PC-3 (cell line): ENCODE measurements at regions not wholly inside any gene's neighbourhood (a gene's known extent, or its start where the extent isn't known, plus 50 kb on each side); places are given as distances from the start of the nearest gene placed in this dataset.

Experiments
- ATAC-seq: fragments of 200-7000 bp; cut with Tn5 transposase; 2 replicates; pipeline ENCODE4 v1.9.1; 2020; ENCODE audit warnings: mild to moderate bottlenecking, moderate library complexity
- BruUV-seq: library from RNA; stranded (reverse); fragments of 400-500 nt; replicated peaks from 2 replicates; lab custom pipeline; 2021; lab: Mats Ljungman, UMichigan
- CTCF ChIA-PET: fragments of 300-600 bp; sonication (Branson Sonifier 250); formaldehyde crosslinking; loops from one replicate; lab custom pipeline; 2022; ENCODE audit warnings: antibody characterized with exemption; lab: Charles Lee
- POLR2A ChIA-PET: fragments of 300-600 bp; sonication (Branson Sonifier 250); formaldehyde crosslinking; loops from one replicate; lab custom pipeline; 2022; ENCODE audit warnings: antibody characterized with exemption; ENCODE audit not compliant: unreplicated experiment; lab: Charles Lee
- DNase-seq: peaks from one replicate; pipeline ENCODE4 v3.0.0-alpha.2; 2015
- H2AFZ ChIP-seq: fragments of 300-600 bp; sonication (generic); 2 replicates; pipeline ENCODE4 v1.6.0; 2016; ENCODE audit warnings: antibody characterized with exemption, low read length
- H3F3A ChIP-seq: fragments of 300-600 bp; sonication (generic); one replicate; pipeline ENCODE4 v1.6.0; 2017; ENCODE audit warnings: antibody characterized with exemption, low read length, control low read depth, mild to moderate bottlenecking; ENCODE audit not compliant: unreplicated experiment
- H3K27ac ChIP-seq: fragments of 300-600 bp; sonication (generic); 2 replicates; pipeline ENCODE4 v1.5.1; 2016; ENCODE audit warnings: mild to moderate bottlenecking, low read length
- H3K27me3 ChIP-seq: fragments of 300-600 bp; sonication (generic); 2 replicates; pipeline ENCODE4 v1.6.1; 2016; ENCODE audit warnings: low read length, mixed read lengths
- H3K36me3 ChIP-seq: fragments of 300-600 bp; sonication (generic); 2 replicates; pipeline ENCODE4 v1.6.1; 2016; ENCODE audit warnings: low read depth, mixed run types, low read length, mixed read lengths
- H3K4me1 ChIP-seq: fragments of 300-600 bp; sonication (generic); 2 replicates; pipeline ENCODE4 v1.5.1; 2016; ENCODE audit warnings: low read length; ENCODE audit not compliant: insufficient read depth
- H3K4me2 ChIP-seq: fragments of 300-600 bp; sonication (generic); 2 replicates; pipeline ENCODE4 v1.6.0; 2016; ENCODE audit warnings: low read length
- H3K4me3 ChIP-seq: fragments of 300-600 bp; sonication (generic); 2 replicates; pipeline ENCODE4 v1.5.1; 2016; ENCODE audit warnings: mild to moderate bottlenecking, low read length, mixed read lengths
- H3K79me2 ChIP-seq: fragments of 300-600 bp; sonication (generic); 2 replicates; pipeline ENCODE4 v1.6.1; 2017; ENCODE audit warnings: low read length, mixed read lengths
- H3K9ac ChIP-seq: fragments of 300-600 bp; sonication (generic); 2 replicates; pipeline ENCODE4 v1.6.0; 2016; ENCODE audit warnings: mild to moderate bottlenecking, low read length
- H3K9me2 ChIP-seq: fragments of 300-600 bp; sonication (generic); replicated peaks from 2 replicates; pipeline ENCODE4 v1.6.1; 2016; ENCODE audit warnings: mixed run types, low read length, mixed read lengths
- H3K9me3 ChIP-seq: fragments of 300-600 bp; sonication (generic); 2 replicates; pipeline ENCODE4 v1.6.1; 2016; ENCODE audit warnings: low read length, mixed read lengths
- H4K20me1 ChIP-seq: fragments of 300-600 bp; sonication (generic); 2 replicates; pipeline ENCODE4 v1.6.1; 2016; ENCODE audit warnings: low read length, mixed read lengths
- EZH2 ChIP-seq: fragments of 300-600 bp; sonication (generic); IDR thresholded peaks from one replicate; pipeline ENCODE4 v1.6.1; 2017; ENCODE audit warnings: antibody characterized with exemption, mild to moderate bottlenecking, low read length; ENCODE audit not compliant: unreplicated experiment
- EZH2phosphoT487 ChIP-seq: fragments of 300-600 bp; sonication (generic); IDR thresholded peaks from 2 replicates; pipeline ENCODE4 v1.6.1; 2018; ENCODE audit warnings: mild to moderate bottlenecking, antibody characterized with exemption, low read length, borderline replicate concordance
- intact Hi-C: fragments of 100-400 bp; cut with micrococcal nuclease; formaldehyde crosslinking; loops from 2 replicates; pipeline ENCODE4 v1.9.0; 2023
- TF ChIP-seq, protein P1 (sequence below): fragments of 300-600 bp; sonication (generic); conservative IDR thresholded peaks from 2 replicates; pipeline ENCODE4 v1.5.1; 2017; ENCODE audit warnings: antibody characterized with exemption, low read depth, mild to moderate bottlenecking, low read length

GRCh38 chr4:81751531-81752289 is 280.0 kb upstream of the RASGEF1B start:
- CTCF ChIA-PET: no interaction called here
- no peak overlapping the region for H2AFZ ChIP-seq
- ATAC-seq (no peak), DNase-seq (no peak)
- no peaks in the 10 kb centered on the region for H3K36me3 ChIP-seq
- H3K27me3 ChIP-seq: peaks cover 16% of the 10 kb centered on the region
- H3K9ac ChIP-seq: no peak overlapping the region
- intact Hi-C loops: no loop called here
- POLR2A ChIA-PET: no interaction called here
- no peaks in the 10 kb centered on the region for H3F3A ChIP-seq
- no peaks in the 10 kb centered on the region for H3K4me1 ChIP-seq
- TF ChIP-seq EZH2: no peak
- BruUV-seq: no TSS peak
- no peak overlapping the region for H3K27ac ChIP-seq
- no peaks in the 10 kb centered on the region for H3K9me3 ChIP-seq
- no peaks in the 10 kb centered on the region for H3K79me2 ChIP-seq
- H3K4me2 ChIP-seq: no peak overlapping the region
- no peaks in the 10 kb centered on the region for H4K20me1 ChIP-seq
- H3K9me2 ChIP-seq: no peaks in the 10 kb centered on the region
- H3K4me3 ChIP-seq: no peak overlapping the region

DNA sequence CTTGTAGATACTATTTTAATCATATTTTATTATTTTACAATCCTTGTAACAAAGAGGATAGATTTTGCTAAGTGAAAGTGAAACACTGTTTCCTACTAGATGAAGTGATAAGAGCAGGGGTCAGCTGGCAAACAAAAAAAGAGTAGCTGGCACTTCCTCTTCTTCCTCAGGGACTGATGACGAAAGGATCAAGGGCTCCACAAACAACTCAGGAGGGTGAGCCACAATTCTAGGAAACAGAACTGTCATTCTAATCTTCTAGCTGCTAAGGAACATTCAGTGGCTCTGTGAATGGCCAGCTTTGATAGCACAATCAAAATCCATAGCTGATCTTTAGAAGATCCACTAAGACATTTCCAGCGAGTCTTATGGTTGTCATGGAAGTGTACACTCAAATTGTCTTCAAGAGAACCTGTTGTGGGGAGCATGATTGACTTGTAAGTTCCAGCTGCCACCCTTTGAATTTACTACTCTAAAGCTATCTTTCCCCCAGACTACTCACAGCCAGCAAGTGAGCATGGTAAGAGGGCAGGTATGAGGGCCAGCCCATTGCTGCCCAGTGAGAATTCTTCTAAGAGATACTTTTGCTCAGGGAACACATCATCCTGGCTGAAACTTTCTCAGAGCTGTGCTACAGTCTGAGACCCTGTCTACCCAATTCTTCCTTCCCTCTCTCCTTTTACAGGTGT is 275.7 kb upstream of the RASGEF1B start:
- no peaks in the 10 kb centered on the region for H3K4me1 ChIP-seq
- H3K27ac ChIP-seq: no peak overlapping the region
- H4K20me1 ChIP-seq: no peaks in the 10 kb centered on the region
- CTCF ChIA-PET: no interaction called here
- intact Hi-C loops: no loop called here
- H3F3A ChIP-seq: no peaks in the 10 kb centered on the region
- POLR2A ChIA-PET: no interaction called here
- H3K9me2 ChIP-seq: no peaks in the 10 kb centered on the region
- H3K36me3 ChIP-seq: no peaks in the 10 kb centered on the region
- TF ChIP-seq EZH2 (no peak), EZH2phosphoT487 (no peak)
- TF ChIP-seq, protein P1, sequence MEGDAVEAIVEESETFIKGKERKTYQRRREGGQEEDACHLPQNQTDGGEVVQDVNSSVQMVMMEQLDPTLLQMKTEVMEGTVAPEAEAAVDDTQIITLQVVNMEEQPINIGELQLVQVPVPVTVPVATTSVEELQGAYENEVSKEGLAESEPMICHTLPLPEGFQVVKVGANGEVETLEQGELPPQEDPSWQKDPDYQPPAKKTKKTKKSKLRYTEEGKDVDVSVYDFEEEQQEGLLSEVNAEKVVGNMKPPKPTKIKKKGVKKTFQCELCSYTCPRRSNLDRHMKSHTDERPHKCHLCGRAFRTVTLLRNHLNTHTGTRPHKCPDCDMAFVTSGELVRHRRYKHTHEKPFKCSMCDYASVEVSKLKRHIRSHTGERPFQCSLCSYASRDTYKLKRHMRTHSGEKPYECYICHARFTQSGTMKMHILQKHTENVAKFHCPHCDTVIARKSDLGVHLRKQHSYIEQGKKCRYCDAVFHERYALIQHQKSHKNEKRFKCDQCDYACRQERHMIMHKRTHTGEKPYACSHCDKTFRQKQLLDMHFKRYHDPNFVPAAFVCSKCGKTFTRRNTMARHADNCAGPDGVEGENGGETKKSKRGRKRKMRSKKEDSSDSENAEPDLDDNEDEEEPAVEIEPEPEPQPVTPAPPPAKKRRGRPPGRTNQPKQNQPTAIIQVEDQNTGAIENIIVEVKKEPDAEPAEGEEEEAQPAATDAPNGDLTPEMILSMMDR: no peak
- no peak overlapping the region for H3K4me2 ChIP-seq
- no TSS peak for BruUV-seq
- H2AFZ ChIP-seq: no peak overlapping the region
- no peak overlapping the region for H3K9ac ChIP-seq
- DNase-seq: no peak
- no peak for ATAC-seq
- peaks cover 10% of the 10 kb centered on the region for H3K27me3 ChIP-seq
- no peaks in the 10 kb centered on the region for H3K79me2 ChIP-seq
- no peaks in the 10 kb centered on the region for H3K9me3 ChIP-seq
- no peak overlapping the region for H3K4me3 ChIP-seq

GRCh38 chr4:81746773-81747172 is 275.1 kb upstream of the RASGEF1B start:
- Histone ChIP-seq H3K4me1 (no peaks in the 10 kb centered on the region), H3K9me2 (no peaks in the 10 kb centered on the region), H3K27ac (no peak overlapping the region), H3F3A (no peaks in the 10 kb centered on the region), H3K36me3 (no peaks in the 10 kb centered on the region), H3K4me3 (no peak overlapping the region), H3K9ac (no peak overlapping the region), H3K27me3 (peaks cover 9% of the 10 kb centered on the region), H3K79me2 (no peaks in the 10 kb centered on the region), H3K4me2 (no peak overlapping the region), H3K9me3 (no peaks in the 10 kb centered on the region), H4K20me1 (no peaks in the 10 kb centered on the region), H2AFZ (no peak overlapping the region)
- DNase-seq (no peak), ATAC-seq (no peak)
- ChIA-PET POLR2A (no interaction called here), CTCF (no interaction called here)
- intact Hi-C loops: no loop called here
- no TSS peak for BruUV-seq
- TF ChIP-seq EZH2phosphoT487 (no peak), EZH2 (no peak)
- TF ChIP-seq, protein P1: no peak
